Cardiac muscle cell (in vitro differentiated cells and primary cell): ENCODE measurements at regions not wholly inside any gene's neighbourhood (a gene's known extent, or its start where the extent isn't known, plus 50 kb on each side); places are given as distances from the start of the nearest gene placed in this dataset.
A peak's percentile ranks its signal among the peaks of the same experiment; 100 is the strongest.

Experiments used
- DNase-seq, 2 donors: peaks; one replicate each; pipeline versions ENCODE4 v3.0.0 to v3.0.0-alpha.2; 2010 to 2017; ENCODE audit warnings: low read depth in 1 of 2, low spot score in 1 of 2
- H3K27ac ChIP-seq: fragments of 200-600 bp; sonication (generic); 2 replicates; pipeline ENCODE4 v1.5.1; 2016
- H3K27me3 ChIP-seq: fragments of 200-600 bp; sonication (generic); 2 replicates; pipeline ENCODE4 v1.6.0; 2016; ENCODE audit warnings: control low read depth
- H3K36me3 ChIP-seq: fragments of 200-600 bp; sonication (generic); 2 replicates; pipeline ENCODE4 v1.5.1; 2016; ENCODE audit warnings: control low read depth
- H3K4me1 ChIP-seq: fragments of 200-600 bp; sonication (generic); 2 replicates; pipeline ENCODE4 v1.8.1; 2017; ENCODE audit warnings: low read depth, mild to moderate bottlenecking, mixed run types
- H3K4me3 ChIP-seq: fragments of 200-600 bp; sonication (generic); 2 replicates; pipeline ENCODE4 v1.5.1; 2016; ENCODE audit warnings: mild to moderate bottlenecking
- H3K9me3 ChIP-seq: fragments of 200-600 bp; sonication (generic); 2 replicates; pipeline ENCODE4 v1.5.1; 2017; ENCODE audit warnings: low read depth, mild to moderate bottlenecking, control low read depth
- TF ChIP-seq, protein P1 (sequence below): IDR thresholded peaks from 2 replicates; pipeline ENCODE4 v1.5.1; 2012; ENCODE audit warnings: low read depth, mild to moderate bottlenecking, low read length

DNA sequence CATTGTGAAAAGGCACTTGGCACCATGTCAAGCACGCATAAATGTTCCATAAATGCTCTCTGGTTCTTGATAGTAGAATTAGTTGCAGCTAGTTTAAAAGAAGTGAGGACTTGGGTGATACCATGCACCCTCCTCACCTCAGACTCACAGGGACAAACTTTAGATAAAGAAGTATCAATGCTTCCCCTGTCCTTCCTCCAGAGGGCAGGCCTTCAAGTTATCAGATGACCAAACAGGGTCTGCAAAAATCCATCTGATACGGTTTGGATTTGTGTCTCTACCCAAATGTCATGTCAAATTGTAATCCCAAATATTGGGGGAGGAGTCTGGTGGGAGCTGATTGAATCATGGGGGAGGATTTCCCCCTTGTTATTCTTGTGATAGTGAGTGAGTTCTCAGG is 54.1 kb downstream of the C1QL2 start:
- H3K4me3 ChIP-seq: no peak overlapping the region
- H3K4me1 ChIP-seq: no peaks in the 10 kb centered on the region
- H3K36me3 ChIP-seq: no peaks in the 10 kb centered on the region
- TF ChIP-seq, protein P1, sequence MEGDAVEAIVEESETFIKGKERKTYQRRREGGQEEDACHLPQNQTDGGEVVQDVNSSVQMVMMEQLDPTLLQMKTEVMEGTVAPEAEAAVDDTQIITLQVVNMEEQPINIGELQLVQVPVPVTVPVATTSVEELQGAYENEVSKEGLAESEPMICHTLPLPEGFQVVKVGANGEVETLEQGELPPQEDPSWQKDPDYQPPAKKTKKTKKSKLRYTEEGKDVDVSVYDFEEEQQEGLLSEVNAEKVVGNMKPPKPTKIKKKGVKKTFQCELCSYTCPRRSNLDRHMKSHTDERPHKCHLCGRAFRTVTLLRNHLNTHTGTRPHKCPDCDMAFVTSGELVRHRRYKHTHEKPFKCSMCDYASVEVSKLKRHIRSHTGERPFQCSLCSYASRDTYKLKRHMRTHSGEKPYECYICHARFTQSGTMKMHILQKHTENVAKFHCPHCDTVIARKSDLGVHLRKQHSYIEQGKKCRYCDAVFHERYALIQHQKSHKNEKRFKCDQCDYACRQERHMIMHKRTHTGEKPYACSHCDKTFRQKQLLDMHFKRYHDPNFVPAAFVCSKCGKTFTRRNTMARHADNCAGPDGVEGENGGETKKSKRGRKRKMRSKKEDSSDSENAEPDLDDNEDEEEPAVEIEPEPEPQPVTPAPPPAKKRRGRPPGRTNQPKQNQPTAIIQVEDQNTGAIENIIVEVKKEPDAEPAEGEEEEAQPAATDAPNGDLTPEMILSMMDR: no peak
- no peaks in the 10 kb centered on the region for H3K27me3 ChIP-seq
- no peak for DNase-seq
- no peak overlapping the region for H3K27ac ChIP-seq
- H3K9me3 ChIP-seq: no peaks in the 10 kb centered on the region

DNA sequence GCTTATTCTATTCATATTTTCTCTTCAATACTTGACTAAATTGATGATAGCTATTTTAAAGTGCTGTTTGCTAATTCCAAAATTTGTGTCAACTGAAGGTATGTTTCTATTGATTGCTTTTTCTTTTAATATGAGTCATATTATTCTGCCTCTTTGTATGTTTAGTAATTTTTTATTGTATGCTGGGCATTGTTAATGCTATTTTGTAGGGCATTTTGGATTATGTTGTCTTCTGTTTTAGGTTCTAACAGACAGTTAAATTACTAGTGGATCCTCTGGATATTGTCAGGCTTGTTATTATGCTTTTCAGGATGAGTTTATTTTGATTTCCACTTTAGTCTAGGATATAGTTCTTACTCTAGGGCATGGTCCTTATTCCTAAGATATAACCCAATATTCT is 55.6 kb downstream of the C1QL2 start:
- Histone ChIP-seq H3K4me1 (no peaks in the 10 kb centered on the region), H3K4me3 (no peak overlapping the region), H3K27ac (no peak overlapping the region), H3K27me3 (no peaks in the 10 kb centered on the region), H3K9me3 (no peaks in the 10 kb centered on the region), H3K36me3 (no peaks in the 10 kb centered on the region)
- TF ChIP-seq, protein P1: no peak
- no peak for DNase-seq

DNA sequence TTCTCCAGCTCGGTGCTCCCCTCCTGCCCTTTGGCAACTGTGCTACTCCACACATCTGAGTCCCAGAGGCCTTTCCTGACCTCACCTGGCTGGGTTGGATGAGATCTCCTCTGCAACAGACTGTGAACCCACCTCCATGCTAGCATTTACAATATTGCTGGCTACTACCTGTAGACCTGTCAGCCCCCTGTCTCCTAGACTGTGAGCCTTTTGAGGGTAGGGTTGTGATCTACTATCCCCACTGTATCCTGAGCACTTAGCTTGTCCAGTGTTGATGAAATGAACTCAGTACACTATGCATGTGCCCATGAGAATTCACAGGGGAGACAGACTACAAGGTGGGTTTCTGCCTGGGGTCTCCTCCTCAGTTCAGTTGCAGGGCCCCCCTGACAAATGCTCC is 70.1 kb downstream of the C1QL2 start:
- H3K27ac ChIP-seq: no peak overlapping the region
- no peaks in the 10 kb centered on the region for H3K36me3 ChIP-seq
- DNase-seq: no peak
- no peak overlapping the region for H3K4me3 ChIP-seq
- no peaks in the 10 kb centered on the region for H3K9me3 ChIP-seq
- H3K4me1 ChIP-seq: peaks cover 22% of the 10 kb centered on the region
- TF ChIP-seq, protein P1: no peak
- H3K27me3 ChIP-seq: no peaks in the 10 kb centered on the region

DNA sequence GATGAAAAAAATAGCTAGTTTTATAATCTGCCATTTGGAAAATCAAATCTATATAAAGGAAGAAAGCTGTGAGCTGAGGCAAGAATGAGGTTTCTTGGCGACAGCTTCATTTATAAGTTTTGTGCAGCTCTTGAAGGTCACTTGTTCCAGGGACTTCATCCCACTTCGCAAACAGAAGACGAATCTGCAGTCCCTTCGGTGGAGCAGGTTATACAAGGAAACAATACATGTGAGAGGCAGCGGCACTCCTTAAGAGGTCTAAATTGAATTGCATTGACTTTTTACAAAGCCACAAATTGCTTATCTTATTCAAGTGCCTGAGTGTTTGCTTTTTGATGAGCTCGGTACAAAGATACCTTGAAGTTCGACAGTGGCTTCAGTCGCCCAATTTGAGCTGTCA is 72.2 kb downstream of the C1QL2 start:
- DNase-seq: peak in 1 of 2 donors; percentile 45
- Histone ChIP-seq H3K4me3 (no peak overlapping the region), H3K36me3 (no peaks in the 10 kb centered on the region), H3K4me1 (peaks cover 22% of the 10 kb centered on the region), H3K27ac (no peak overlapping the region), H3K27me3 (no peaks in the 10 kb centered on the region), H3K9me3 (no peaks in the 10 kb centered on the region)
- TF ChIP-seq, protein P1: no peak

DNA sequence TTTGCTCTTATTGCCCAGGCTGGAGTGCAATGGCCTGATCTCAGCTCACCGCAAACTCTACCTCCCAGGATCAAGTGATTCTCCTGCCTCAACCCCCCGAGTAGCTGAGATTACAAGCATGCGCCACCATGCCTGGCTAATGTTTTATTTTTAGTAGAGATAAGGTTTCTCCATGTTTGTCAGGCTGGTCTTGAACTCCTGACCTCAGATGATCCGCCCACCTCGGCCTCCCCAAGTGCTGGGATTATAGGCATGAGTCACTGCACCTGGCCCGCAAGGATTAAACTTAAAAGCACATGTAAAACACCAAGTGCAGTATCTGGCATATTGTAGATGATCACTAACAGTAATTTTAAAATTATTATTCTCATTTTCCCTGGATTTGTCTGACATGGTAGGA is 72.9 kb downstream of the C1QL2 start:
- DNase-seq: no peak
- peaks cover 22% of the 10 kb centered on the region for H3K4me1 ChIP-seq
- H3K27ac ChIP-seq: peak overlapping the region; percentile 32
- no peaks in the 10 kb centered on the region for H3K9me3 ChIP-seq
- no peak overlapping the region for H3K4me3 ChIP-seq
- TF ChIP-seq, protein P1: no peak
- no peaks in the 10 kb centered on the region for H3K36me3 ChIP-seq
- H3K27me3 ChIP-seq: no peaks in the 10 kb centered on the region

DNA sequence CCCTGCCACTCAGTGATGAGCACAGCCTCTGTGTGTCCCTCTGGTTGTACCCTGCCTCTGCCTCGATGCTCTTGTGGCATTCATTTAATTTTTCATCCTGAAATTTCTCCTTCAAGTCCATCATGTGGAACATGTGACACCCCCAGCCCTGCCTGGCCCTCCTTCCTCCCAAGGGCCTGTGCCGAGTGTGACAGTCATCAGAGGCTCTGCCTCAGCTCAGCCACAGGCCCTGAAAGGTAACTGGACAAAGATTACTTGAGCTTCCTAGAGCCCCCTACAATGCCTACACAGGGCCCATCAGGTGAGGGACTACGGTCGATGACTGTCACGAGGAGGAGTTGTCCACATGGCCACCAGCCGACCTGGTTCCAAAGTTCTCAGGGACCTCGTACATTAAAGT is 75.1 kb downstream of the C1QL2 start:
- DNase-seq: no peak
- TF ChIP-seq, protein P1: no peak
- H3K4me1 ChIP-seq: peaks cover 22% of the 10 kb centered on the region

More for the DNA sequence above, 75.1 kb downstream of the C1QL2 start:
- no peak overlapping the region for H3K4me3 ChIP-seq
- H3K27me3 ChIP-seq: peaks cover 7% of the 10 kb centered on the region
- H3K27ac ChIP-seq: no peak overlapping the region
- no peaks in the 10 kb centered on the region for H3K36me3 ChIP-seq
- no peaks in the 10 kb centered on the region for H3K9me3 ChIP-seq
